ENCODE measurements at regions not wholly inside any gene's neighbourhood (a gene's known extent, or its start where the extent isn't known, plus 50 kb on each side); places are given as distances from the start of the nearest gene placed in this dataset.
A peak's percentile ranks its signal among the peaks of the same experiment; 100 is the strongest.
"Not testable (repeated sequence)": the region's sequence is repeated elsewhere in the genome, so short reads cannot be mapped to it uniquely, and the experiment has no call there.

DNA sequence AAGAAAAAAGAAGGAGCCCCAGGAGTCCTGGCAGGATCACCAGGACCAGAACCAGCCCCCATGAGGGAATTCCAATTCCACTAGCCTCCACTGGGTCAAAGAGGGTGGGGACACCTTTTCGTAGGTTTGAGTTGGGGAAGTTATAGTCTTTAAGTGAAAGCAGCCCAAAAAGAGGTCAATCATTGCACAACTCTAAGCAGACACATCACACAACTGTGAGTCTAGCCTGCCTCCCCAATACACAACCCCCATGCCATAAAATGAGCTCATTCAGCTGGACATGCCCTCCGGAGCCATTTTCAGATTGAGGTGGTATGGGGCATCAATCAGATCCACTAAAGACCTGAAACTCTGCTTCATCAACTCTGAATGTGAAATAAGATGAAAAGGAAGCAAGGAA lies 179.9 kb downstream of the NPHP4 start:
- no peak for DNase-seq

DNA sequence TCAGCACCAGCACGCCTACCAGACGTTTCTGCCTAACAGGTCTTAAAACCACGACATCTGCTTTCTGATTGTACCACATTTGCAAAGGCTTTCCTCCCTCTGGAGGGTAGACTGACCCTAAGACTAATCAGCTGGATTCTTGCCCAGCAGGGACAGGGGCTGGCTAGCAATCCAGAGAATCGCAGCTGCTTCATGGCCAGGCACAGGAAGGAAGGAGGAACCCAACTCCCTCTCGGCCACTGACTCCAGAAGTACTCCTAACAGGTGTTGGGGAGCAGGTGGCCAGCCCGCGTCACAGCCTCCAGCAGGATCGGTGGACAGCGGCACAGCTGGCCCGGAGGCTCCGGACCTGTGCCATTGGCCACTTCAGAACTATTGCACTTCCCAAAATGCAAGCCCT lies 180.8 kb downstream of the NPHP4 start:
- no peak for DNase-seq

- no peak for DNase-seq
Measured at GRCh38 chr1:5810553-5811270, 181.5 kb downstream of the NPHP4 start.

DNA sequence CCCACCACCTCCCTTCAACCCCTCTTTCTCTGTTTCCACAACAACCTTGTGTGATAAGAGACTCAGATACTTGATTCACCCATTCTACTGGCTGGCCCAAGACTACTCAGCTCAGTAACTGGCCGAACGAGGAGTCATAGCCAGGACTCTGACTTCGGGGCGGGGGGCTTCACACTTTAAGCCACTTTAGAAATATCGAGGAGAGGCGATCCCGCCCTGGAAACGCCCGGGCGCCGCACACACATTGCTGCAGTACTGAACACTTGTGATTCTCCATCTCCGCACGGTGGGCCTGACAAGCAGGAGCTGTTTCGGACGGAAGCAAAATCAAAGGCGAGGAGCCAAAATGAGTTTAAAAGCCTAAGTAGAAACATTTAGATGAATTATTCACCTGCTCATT lies 182.1 kb downstream of the NPHP4 start:
- DNase-seq, result no peak

DNA sequence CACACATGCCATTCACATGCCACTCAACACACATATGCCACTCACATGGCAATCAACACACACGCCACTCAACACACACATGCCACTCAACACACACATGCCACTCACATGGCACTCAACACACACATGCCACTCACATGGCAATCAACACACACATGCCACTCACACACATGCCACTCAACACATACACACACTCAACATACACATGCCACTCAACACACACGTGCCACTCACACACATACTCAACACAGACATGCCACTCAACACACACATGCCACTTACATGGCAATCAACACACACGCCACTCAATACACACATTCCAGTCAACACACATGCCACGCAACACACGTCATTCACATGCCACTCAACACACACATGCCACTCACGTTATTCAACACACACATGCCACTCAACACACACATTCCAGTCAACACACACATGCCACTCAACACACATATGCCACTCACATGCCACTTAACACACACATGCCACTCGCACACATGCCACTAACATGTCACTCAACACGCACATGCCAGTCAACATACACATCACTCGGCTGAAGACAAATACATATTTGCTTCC lies 182.9 kb downstream of the NPHP4 start:
- no peak for DNase-seq

- no peak for DNase-seq
Measured at GRCh38 chr1:5803851-5804250, 188.4 kb downstream of the NPHP4 start.

GRCh38 chr1:5802606-5803005 lies 189.6 kb downstream of the NPHP4 start:
- DNase-seq, result no peak

DNA sequence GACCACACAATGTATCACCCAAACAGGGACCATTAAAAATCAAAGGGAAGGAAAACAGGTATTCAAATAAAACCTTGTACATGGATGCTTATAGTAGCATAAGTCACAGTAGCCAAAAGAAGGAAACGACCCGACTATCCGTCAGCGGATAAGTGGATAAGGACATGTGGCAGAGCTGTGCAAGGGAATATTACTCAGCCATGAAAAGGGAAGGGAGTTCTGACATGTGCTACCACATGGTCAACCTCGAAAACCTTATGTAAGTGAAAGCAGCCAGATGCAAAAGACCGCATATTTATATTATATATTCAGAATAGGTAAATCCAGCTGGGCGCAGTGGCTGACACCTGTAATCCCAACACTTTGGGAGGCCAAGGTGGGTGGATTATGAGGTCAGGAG lies 193.3 kb downstream of the NPHP4 start:
- DNase-seq, result no peak

GRCh38 chr1:5798151-5798730 lies 194.0 kb downstream of the NPHP4 start:
- no peak for DNase-seq

DNA sequence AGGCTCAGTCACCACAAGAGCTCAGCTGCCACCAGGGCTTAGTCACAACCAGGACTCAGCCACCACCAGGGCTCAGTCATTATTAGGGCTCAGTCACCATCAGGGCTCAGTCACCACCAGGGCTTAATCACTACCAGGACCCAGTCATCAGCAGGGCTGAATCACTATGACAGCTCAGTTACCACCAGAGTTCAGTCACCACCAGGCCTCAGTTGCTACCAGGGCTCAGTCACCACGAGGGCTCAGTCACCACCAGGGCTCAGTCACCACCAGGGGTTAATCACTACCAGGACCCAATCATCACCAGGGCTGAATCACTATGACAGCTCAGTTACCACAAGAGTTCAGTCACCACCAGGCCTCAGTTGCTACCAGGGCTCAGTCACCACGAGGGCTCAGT lies 196.2 kb downstream of the NPHP4 start:
- DNase-seq, result no peak

- no peak for DNase-seq
Measured at GRCh38 chr1:5794279-5794678, 197.9 kb downstream of the NPHP4 start.

DNA sequence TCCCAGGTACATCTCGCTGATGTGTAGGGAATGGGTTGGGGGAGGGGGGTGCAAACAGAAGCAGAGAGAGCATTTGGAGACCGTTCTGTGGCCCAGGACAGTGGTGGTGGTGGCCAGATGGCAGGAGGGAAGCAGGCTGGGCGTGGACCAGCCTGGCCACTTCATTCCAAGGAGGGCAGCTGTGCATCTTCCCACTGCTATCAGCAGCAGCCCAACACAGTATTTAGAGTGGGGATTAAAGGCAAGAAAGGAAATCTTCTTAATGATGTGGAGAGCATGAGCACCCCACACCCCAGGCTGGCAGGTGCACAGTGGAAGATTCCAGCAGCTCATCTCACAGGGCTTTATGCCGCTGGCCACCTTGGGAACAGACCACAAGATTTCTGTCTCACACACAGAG lies 198.7 kb downstream of the NPHP4 start:
- DNase-seq, result no peak

DNA sequence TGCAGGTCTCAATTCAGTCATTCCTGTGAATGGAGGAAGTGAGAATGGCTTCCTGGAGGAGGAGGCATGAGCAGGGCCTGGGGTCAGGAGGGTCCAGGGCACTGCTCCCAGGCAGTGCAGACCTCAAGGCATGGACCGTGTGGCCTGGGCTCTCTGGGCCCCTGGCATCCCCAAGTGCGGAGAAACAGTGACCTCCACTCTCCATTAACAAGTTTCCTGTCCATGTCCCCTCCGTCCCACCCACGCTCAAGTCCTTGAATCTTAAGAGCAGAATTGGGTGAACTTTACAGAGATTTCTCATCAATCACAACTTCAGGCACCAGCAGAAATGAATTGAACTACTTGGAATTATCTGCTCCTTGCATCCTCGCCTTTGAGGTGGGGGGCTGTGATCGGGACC lies 211.1 kb downstream of the NPHP4 start:
- DNase-seq, result no peak

DNA sequence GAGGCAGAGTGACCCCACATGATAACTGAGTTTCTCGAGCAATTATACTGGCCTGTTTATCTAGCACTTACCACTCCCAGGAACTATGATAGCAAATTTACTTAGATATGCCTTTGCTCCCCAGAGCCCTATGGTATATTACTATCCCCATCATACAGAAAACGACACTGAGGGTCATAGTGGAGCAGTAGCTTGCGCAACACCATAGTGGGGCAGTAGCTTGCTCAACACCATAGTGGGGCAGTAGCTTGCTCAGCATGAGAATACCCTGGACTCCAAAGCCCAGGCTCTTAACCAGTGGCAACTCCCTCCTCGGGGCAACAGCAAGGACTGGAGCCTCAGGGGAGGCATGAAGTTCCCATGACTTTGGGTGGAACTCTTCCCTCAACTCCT lies 211.9 kb downstream of the NPHP4 start:
- DNase-seq, result no peak

DNA sequence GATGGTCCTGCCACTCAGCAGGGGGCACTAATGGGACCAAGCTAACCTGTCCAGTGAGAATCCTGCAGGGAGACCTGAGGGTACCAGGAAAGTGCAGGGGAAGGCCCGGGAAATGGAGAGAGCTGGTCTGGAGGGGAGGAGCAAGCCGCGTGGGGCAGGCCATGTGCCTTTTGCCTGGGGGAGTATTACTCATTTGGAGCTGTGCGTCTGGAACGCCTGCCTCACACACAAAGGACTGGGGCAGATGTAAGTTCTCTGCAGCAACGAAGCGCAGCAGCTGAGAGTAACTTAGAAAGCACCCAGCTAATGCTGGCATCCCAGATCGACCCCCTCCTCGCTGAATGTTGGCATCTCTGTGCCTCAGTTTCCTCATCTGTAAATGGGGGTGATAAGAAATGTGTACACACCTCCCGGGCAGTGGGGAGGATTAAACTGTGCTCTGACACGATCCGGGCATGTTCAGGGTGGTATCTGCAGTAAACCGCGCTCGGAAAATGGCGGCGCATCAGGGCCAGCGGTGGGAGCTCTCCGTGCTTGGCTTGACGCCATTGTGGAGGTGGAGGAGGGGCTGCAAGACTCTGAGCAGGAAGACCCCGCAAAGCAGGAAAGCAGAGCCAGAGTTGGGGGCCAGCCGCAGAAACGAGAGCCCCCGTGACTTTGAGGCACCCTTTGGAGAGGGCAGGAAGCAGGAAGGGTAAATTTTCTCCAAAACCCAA lies 212.5 kb downstream of the NPHP4 start:
- DNase-seq, result no peak

DNA sequence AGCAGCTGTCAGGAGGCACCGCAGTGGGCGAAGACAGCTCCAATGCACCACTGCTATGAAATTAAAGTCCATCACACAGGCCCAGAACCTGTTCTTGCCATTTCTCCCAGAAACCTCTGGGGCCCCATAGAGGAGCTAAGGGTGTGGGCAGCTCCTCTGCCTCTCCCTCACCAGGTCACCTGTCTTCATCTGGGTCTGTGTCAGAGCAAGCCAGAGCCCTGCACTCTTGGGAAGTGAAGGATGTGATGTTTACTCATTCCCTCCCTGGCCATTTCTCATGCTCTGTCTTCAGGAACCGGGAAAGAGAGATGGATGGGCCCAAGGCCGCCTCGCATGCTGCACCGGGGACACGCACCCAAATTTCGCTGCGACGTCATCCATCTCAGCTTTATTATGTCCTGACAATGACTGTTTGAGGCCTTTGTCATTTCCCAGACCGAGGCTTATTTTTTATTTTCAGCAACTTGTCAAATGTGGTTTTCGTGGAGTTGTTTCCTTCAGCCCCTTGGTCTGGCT lies 216.1 kb downstream of the NPHP4 start:
- no peak for DNase-seq

DNA sequence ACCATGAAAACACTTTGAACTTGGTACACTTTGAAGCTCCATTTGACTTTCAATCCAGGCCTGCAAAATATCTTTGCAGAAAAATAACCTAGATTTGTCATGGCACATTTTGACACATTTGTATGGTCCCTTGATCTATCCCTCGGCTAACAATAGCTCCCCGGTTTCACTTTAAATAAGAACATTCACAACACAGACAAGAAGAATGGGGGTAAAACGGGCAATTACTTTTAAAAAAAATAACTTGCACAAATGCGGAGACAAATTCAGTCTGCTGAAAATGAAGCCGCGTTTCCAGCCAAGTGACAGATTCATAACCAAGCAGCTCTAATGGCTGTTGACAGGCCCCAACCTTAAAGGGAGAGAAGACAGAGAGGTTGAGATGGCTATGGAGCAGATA lies 218.2 kb downstream of the NPHP4 start:
- no peak for DNase-seq

- DNase-seq, result no peak
Measured at GRCh38 chr1:5771788-5772187, 220.4 kb downstream of the NPHP4 start.

- peak; percentile 22 for DNase-seq
Measured at GRCh38 chr1:5770981-5771765, 221.1 kb downstream of the NPHP4 start.

GRCh38 chr1:5769760-5770159 lies 222.5 kb downstream of the NPHP4 start:
- DNase-seq, result no peak

GRCh38 chr1:5769146-5769545 lies 223.1 kb downstream of the NPHP4 start:
- DNase-seq, result no peak

GRCh38 chr1:5768014-5768413 lies 224.2 kb downstream of the NPHP4 start:
- no peak for DNase-seq

- DNase-seq, result not testable (repeated sequence)
Measured at GRCh38 chr1:5766996-5767395, 225.2 kb downstream of the NPHP4 start.

All from GF-D8 (cell line).